ENCODE measurements at regions not wholly inside any gene's neighbourhood (a gene's known extent, or its start where the extent isn't known, plus 50 kb on each side); places are given as distances from the start of the nearest gene placed in this dataset.
"Not testable (repeated sequence)": the region's sequence is repeated elsewhere in the genome, so short reads cannot be mapped to it uniquely, and the experiment has no call there.

GRCh38 chr1:172754609-172755008, 95.7 kb downstream of the FASLG start:
- no peak for DNase-seq (ENCODE audit: low read depth)

GRCh38 chr1:172755099-172755498, 96.2 kb downstream of the FASLG start:
- no peak for DNase-seq (ENCODE audit: low read depth)

GRCh38 chr1:172756024-172756423, 97.1 kb downstream of the FASLG start:
- no peak for DNase-seq (ENCODE audit: low read depth)

DNA sequence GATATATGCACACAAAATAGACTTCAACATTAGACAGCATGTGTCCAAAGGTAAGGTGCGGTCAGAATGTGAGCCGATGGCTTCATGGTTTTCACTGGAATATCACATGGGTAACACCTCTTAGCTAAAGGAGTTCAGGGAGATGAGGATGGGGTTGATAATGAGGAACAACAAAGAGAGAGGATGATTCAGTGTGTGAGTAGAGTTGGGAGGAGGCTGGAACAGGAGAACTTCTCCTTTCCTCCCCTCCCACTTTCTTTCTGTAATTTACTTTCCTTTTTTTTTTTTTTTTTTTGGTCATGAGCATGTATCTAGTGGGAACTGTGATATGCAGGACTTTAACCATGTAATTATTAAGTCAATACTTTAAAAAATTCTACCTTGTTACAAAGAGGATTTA, 99.4 kb downstream of the FASLG start:
- no peak for DNase-seq (ENCODE audit: low read depth)

DNA sequence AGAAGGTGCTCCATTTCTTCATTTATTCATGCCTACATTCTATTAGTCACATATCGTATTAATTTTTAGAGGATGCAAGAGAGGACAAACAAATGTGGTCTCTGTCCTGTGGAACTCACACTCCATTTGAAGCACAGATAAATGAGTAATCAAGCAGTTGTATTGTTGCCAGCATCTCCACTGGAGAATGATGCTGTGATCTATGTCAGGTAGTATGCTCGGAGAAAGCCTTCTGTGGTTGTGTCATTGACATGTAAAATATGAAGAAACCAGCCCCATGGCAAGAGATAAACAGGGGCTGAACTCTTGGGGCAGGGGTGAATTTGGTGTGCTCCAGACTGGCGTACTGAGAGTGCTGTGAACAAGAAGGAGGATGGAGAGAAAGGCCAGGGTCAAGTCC, 101.2 kb downstream of the FASLG start:
- DNase-seq (ENCODE audit: low read depth): no peak

- no peak for DNase-seq (ENCODE audit: low read depth)
Observed at GRCh38 chr1:172761581-172762486, 102.9 kb downstream of the FASLG start.

DNA sequence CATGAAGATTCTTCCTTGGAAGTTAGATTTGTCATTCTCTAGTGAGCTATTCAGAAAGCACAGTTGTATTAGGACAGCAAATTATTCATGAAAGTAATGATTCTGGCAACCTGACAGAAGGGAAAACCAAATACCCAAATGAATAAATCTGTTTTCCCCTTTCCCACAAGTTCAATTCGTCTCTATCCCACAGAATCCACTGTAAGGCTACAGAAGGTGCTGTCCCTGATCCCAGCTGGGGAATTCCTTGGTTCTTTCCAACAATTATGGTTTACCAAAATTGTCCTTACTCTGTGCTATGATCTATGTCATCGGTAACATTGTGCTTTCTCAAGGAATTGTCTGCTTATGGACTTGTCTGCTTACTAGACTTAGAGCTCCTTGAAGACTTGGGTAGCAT, 104.2 kb downstream of the FASLG start:
- DNase-seq (ENCODE audit: low read depth): no peak

GRCh38 chr1:172764378-172764777, 105.5 kb downstream of the FASLG start:
- no peak for DNase-seq (ENCODE audit: low read depth)

DNA sequence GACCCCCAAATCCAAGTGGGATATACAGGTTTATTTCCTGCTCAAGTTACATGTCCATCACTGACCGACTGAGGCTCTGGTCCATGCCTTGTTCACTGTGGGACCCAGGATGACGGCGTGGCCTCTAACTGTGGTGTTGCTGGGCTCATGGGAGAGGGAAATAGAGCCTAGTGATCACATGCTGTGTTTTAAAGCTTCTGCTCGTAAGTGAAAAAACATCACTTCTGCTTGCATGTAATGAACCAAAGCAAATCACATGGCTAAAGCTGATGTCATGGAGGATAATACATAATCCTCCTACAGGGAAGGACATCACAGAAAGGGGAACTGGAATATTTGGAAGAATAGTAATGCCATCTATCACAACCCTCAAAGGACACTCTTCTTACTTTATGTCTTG, 107.6 kb downstream of the FASLG start:
- no peak for DNase-seq (ENCODE audit: low read depth)

DNA sequence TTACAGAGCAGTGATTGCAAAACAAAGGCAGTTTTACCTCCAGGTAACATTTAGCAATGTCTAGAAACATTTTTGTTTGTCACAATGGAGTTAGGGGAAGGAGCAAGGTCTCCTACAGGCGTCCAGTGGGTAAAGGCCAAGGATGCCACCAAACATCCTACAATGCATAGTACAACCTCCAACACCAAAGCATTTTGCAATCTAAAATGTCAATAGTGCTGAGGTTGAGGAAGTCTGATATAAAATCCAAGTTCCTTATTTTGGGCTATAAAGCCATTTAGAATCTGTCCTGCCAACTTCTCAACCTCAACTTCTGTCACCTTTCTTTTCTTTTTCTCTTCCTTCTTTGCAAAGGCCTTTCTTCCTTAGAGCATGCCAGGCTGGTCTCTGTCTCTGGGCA, 111.2 kb downstream of the FASLG start:
- no peak for DNase-seq (ENCODE audit: low read depth)

DNA sequence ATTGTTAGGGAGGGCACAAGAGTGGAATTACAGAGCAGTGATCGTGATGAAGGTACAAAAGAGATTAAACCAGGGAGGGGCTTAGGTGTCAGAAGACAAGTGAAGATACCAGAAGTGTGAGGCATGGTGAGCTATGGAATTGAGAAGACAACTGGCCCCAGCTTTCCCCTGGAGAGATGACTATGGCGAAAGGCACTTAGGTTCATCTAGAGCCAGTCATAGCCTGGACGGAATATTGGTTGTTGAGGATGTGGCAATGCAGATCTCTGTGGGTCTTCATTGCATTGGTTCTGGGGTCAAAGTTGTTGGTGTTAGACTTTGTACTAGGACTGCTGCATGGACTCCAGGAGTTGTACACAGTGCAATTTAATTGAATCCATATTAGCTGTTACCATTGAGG, 115.7 kb downstream of the FASLG start:
- DNase-seq (ENCODE audit: low read depth): no peak

- DNase-seq (ENCODE audit: low read depth): peak; percentile 13
Observed at GRCh38 chr1:172775606-172776005, 116.7 kb downstream of the FASLG start.

DNA sequence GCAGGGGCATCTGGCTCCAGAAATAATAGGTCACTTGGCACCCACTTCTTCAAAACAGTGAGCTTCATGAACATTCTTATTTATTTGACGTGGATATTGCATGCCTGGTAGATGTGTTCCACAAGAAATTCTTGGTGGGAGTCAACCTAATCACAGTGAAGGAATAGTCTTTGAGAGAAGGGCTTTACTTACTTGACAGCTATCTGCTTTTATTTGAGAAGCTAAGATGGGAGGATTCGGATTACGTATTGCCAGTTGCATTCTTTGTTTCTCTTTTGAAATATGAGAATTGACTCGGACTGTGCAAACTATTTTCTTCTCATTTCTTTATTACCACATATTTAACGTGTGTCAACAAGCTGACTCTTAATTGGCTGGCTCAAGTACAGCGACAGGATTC, 117.2 kb downstream of the FASLG start:
- no peak for DNase-seq (ENCODE audit: low read depth)

DNA sequence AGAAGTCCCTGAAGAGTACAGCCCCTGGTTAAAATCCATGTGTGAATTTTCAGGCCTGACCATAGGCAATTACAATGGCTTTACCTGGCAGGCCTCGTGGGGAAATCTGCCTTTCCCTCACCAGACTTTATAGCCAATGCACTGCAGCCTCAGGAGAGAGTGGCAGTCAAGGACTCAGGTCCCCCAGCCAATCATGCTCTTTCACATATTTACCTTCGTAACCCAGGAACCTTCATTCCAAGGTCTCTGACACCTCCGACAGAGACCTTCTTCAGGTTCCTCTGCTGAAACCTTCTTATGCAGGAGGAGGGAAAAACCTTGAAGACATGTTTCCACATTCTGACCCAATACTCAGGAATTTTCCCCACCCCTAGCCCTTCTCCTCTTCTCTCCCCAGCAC, 118.9 kb downstream of the FASLG start:
- no peak for DNase-seq (ENCODE audit: low read depth)

DNA sequence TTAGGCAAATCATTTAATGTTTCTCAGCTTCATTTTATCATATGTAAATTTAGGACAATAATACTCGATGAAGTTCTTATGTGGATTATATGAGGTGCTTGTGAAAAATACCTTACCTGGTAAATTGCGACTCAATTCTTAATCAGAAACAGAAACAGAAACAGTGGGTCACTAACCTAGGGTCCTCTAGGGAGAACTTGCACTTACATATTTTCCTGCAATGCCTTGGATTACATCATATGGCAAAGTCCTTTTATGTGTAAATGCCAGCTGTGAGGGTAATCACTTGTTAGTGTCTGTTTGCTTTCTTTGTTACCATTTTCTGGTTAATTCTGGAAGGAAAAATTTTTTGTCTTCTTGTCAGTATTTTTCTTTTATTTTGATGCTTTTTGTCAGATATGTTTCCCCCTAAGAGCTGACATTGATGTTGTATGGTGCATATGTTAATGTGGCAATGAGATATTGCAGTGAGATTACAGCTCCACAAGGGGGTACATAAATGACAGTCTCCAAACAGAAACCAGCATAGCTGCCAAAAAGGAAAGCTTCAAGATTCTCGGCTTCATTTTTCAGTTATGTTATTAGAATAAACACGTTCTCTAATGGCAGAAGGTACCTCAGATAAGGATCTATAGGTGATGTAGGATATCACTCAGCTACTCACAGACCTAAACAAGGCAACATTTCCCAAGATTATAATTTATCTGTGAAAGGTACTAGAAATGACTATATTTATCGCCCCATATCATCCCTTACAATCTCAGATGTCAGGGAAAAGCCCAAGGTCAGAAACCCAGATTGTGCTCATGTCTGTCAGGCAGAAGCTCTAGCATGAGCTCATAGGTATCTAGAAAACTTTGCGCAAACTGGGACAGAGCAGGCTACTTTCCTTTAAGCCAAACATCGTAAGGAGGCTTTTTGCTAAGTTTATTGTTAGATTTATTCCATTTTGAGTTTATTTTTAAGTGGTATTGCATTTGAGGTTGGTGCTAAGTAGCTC, 119.9 kb downstream of the FASLG start:
- DNase-seq (ENCODE audit: low read depth): peak; percentile 13

GRCh38 chr1:172779491-172779890, 120.6 kb downstream of the FASLG start:
- DNase-seq (ENCODE audit: low read depth): no peak

DNA sequence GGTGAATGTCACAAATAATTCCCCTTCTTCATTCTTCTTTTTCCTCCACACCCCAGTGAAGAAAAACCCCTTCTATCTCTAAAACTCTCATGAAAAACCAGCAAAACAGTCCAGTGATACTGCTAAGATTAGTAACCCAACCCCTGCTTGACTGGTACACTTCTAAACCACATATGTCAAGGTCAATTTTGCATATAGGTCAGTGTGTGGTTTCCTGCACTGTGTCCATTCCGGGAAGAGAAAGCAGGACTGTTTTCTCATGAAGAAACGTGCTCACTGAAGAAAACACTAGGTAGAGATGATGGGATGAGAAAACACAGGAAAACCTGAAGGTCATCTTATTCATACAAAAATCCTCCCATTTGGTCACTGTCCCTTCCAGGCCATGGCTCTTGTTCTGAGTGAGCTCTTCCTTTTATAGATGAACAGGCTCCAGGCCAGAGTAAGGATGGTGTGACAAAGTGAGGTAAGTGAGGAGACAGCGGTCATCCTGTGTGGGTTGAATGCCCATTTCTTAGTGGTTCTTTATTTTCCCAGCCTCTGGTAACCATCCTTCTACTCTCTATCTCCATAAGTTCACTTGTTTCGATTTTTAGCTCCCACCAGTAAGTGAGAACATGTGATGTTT, 122.7 kb downstream of the FASLG start:
- DNase-seq (ENCODE audit: low read depth): no peak

DNA sequence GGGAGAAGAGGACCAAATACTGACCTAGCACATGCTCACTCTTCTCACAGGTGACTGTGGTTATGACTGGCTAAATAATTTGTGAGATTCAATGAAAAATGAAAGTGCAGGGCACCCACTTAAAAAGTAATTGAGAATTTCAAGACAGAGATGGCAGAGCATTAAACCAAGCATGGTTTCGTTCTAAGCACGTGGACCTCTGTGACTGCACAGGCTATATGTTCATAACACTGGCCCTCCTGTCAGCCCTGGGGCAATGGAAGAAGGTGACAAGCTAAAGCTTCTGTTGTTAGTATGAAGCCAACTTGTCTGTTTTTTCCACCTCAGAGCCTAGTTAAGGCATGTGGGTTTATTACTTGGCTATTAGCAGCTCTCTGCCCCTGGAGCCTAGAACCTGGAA, 130.9 kb downstream of the FASLG start:
- DNase-seq (ENCODE audit: low read depth): no peak

GRCh38 chr1:172790245-172790644, 131.3 kb downstream of the FASLG start:
- DNase-seq (ENCODE audit: low read depth): no peak

DNA sequence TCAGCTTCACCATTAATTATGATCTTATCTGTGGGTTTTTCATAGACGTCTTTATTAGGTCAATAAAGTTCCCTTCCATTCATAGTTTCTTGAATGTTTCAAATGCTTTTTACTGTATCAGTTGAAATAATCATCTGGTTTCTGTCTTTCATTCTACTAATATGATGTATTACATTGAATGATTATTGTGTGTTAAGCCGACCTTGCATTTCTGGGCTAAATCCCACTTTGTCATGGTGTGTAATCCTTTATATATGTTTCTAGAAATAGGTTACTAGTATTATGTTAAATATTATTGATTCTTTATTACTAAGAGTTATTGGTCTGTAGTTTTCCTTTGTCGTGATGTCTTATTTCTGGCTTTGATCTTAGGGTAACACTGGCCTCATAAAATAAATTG, 134.9 kb downstream of the FASLG start:
- no peak for DNase-seq (ENCODE audit: low read depth)

DNA sequence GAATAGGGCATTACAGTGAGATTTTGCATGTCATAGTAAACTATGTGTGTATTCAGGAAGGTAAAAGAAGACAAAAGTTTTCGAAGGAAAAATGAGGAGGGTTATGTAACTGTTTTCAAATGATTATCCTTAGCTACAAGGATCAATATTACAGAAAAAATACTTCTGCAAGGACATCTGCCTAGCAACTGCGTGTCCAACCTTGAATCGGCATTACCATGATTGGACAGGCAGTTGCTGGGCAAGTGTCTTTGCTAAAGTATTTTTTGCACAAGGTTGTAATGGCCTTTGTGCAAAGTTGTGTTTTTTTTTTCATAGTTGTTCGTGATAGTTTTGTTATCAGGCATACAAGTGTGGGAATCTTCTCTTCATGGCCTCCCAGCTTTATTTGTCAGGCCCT, 136.8 kb downstream of the FASLG start:
- DNase-seq (ENCODE audit: low read depth): no peak

GRCh38 chr1:172799804-172800203, 140.9 kb downstream of the FASLG start:
- DNase-seq (ENCODE audit: low read depth): not testable (repeated sequence)
